Loucy (cell line): ENCODE measurements at regions not wholly inside any gene's neighbourhood (a gene's known extent, or its start where the extent isn't known, plus 50 kb on each side); places are given as distances from the start of the nearest gene placed in this dataset.

Source experiments
- H2AFZ ChIP-seq: fragments of 200-600 bp; sonication (generic); 2 replicates; pipeline ENCODE4 v1.6.0; 2016; ENCODE audit warnings: antibody characterized with exemption, mild to moderate bottlenecking, low read length, moderate library complexity
- H3F3A ChIP-seq: fragments of 200-600 bp; 2 replicates; pipeline ENCODE4 v1.6.0; 2016; ENCODE audit warnings: antibody characterized with exemption, low read depth, mild to moderate bottlenecking
- H3K27me3 ChIP-seq: fragments of 200-600 bp; sonication (generic); 2 replicates; pipeline ENCODE4 v1.6.1; 2014; ENCODE audit warnings: low read length, mild to moderate bottlenecking; ENCODE audit not compliant: insufficient read depth, poor library complexity, severe bottlenecking
- H3K36me3 ChIP-seq: fragments of 200-600 bp; sonication (generic); 2 replicates; pipeline ENCODE4 v1.6.1; 2016; ENCODE audit warnings: low read length; ENCODE audit not compliant: insufficient read depth
- H3K4me1 ChIP-seq: fragments of 200-600 bp; sonication (generic); 2 replicates; pipeline ENCODE4 v1.5.1; 2014; ENCODE audit warnings: low read length, mild to moderate bottlenecking; ENCODE audit not compliant: insufficient read depth, poor library complexity, severe bottlenecking
- H3K4me2 ChIP-seq: fragments of 200-600 bp; sonication (generic); 2 replicates; pipeline ENCODE4 v1.6.0; 2014; ENCODE audit warnings: antibody characterized with exemption, low read length, low read depth, mild to moderate bottlenecking; ENCODE audit not compliant: poor library complexity, severe bottlenecking
- H3K4me3 ChIP-seq: fragments of 200-600 bp; sonication (generic); 2 replicates; pipeline ENCODE4 v1.5.1; 2014; ENCODE audit warnings: low read length, mild to moderate bottlenecking, mixed read lengths; ENCODE audit not compliant: poor library complexity, severe bottlenecking
- H3K79me2 ChIP-seq: fragments of 200-600 bp; sonication (generic); 2 replicates; pipeline ENCODE4 v1.6.1; 2014; ENCODE audit warnings: low read length; ENCODE audit not compliant: insufficient read depth
- H3K9ac ChIP-seq: fragments of 200-600 bp; sonication (generic); 2 replicates; pipeline ENCODE4 v1.6.0; 2014; ENCODE audit warnings: mild to moderate bottlenecking, low read depth, low read length, moderate library complexity; ENCODE audit not compliant: poor library complexity, severe bottlenecking
- H3K9me2 ChIP-seq: fragments of 200-600 bp; sonication (generic); replicated peaks from 2 replicates; pipeline ENCODE4 v1.6.1; 2016; ENCODE audit warnings: low read depth, low read length, mixed read lengths
- H3K9me3 ChIP-seq: fragments of 200-600 bp; sonication (generic); 2 replicates; pipeline ENCODE4 v1.6.1; 2014; ENCODE audit warnings: mild to moderate bottlenecking, antibody characterized with exemption, low read length, low read depth; ENCODE audit not compliant: insufficient read depth
- H4K20me1 ChIP-seq: fragments of 200-600 bp; sonication (generic); 2 replicates; pipeline ENCODE4 v1.6.0; 2014; ENCODE audit warnings: antibody characterized with exemption, low read length, mild to moderate bottlenecking; ENCODE audit not compliant: insufficient read depth, poor library complexity, severe bottlenecking
- CTCF ChIP-seq: fragments of 200-600 bp; sonication (generic); conservative IDR thresholded peaks from 2 replicates; pipeline ENCODE4 v1.5.1; 2014; ENCODE audit warnings: mild to moderate bottlenecking, antibody characterized with exemption, low read length
- EZH2phosphoT487 ChIP-seq: fragments of 200-600 bp; IDR thresholded peaks from 2 replicates; pipeline ENCODE4 v1.6.1; 2018; ENCODE audit warnings: antibody characterized with exemption, mild to moderate bottlenecking, moderate library complexity, borderline replicate concordance

- Histone ChIP-seq H3K27me3 (no peaks in the 10 kb centered on the region), H3K79me2 (no peaks in the 10 kb centered on the region), H3K4me2 (no peak overlapping the region)
Observed at GRCh38 chr1:232699814-232700213, 69.9 kb upstream of the SIPA1L2 start.

GRCh38 chr1:232702911-232703310 is 73.0 kb upstream of the SIPA1L2 start:
- no peak overlapping the region for H2AFZ ChIP-seq
- H3K4me3 ChIP-seq: no peak overlapping the region
- H3K4me1 ChIP-seq: peaks cover 24% of the 10 kb centered on the region
- no peak overlapping the region for H3K9ac ChIP-seq
- no peaks in the 10 kb centered on the region for H3K79me2 ChIP-seq
- H4K20me1 ChIP-seq: no peaks in the 10 kb centered on the region
- no peaks in the 10 kb centered on the region for H3K36me3 ChIP-seq
- TF ChIP-seq CTCF: no peak
- no peak for TF ChIP-seq EZH2phosphoT487
- H3K9me3 ChIP-seq: no peaks in the 10 kb centered on the region
- H3K9me2 ChIP-seq: no peaks in the 10 kb centered on the region
- H3F3A ChIP-seq: no peaks in the 10 kb centered on the region
- H3K4me2 ChIP-seq: no peak overlapping the region
- H3K27me3 ChIP-seq: no peaks in the 10 kb centered on the region

More at GRCh38 chr1:232699814-232700213, 69.9 kb upstream of the SIPA1L2 start:
- TF ChIP-seq EZH2phosphoT487 (no peak), CTCF (no peak)
- Histone ChIP-seq H4K20me1 (no peaks in the 10 kb centered on the region), H3K9me3 (no peaks in the 10 kb centered on the region), H3F3A (no peaks in the 10 kb centered on the region), H3K9me2 (no peaks in the 10 kb centered on the region), H3K4me3 (no peak overlapping the region), H2AFZ (no peak overlapping the region), H3K9ac (no peak overlapping the region), H3K36me3 (no peaks in the 10 kb centered on the region), H3K4me1 (peaks cover 16% of the 10 kb centered on the region)

GRCh38 chr1:232704256-232704655 is 74.3 kb upstream of the SIPA1L2 start:
- Histone ChIP-seq H3K9ac (no peak overlapping the region), H3K79me2 (no peaks in the 10 kb centered on the region)

More at GRCh38 chr1:232704256-232704655, 74.3 kb upstream of the SIPA1L2 start:
- peak overlapping the region; percentile 14 for H3K4me2 ChIP-seq
- no peak for TF ChIP-seq CTCF
- H3K4me1 ChIP-seq: peaks cover 27% of the 10 kb centered on the region
- no peak overlapping the region for H3K4me3 ChIP-seq
- H3K9me2 ChIP-seq: no peaks in the 10 kb centered on the region
- H4K20me1 ChIP-seq: no peaks in the 10 kb centered on the region
- no peaks in the 10 kb centered on the region for H3K36me3 ChIP-seq
- H3K27me3 ChIP-seq: no peaks in the 10 kb centered on the region
- H3F3A ChIP-seq: no peaks in the 10 kb centered on the region
- no peaks in the 10 kb centered on the region for H3K9me3 ChIP-seq
- H2AFZ ChIP-seq: peak overlapping the region; percentile 87
